H9 (cell line): ENCODE measurements at regions not wholly inside any gene's neighbourhood (a gene's known extent, or its start where the extent isn't known, plus 50 kb on each side); places are given as distances from the start of the nearest gene placed in this dataset.

ENCODE experiments used
- DNase-seq: peaks from one replicate; pipeline ENCODE4 v3.0.0-alpha.2; 2017
- H2AFZ ChIP-seq: one replicate; pipeline ENCODE4 v1.6.1; 2013; ENCODE audit warnings: mild to moderate bottlenecking, low read length, control low read depth, moderate library complexity
- H2AK5ac ChIP-seq: 2 replicates; pipeline ENCODE4 v1.6.1; 2013; ENCODE audit warnings: low read length, control low read depth, mixed read lengths; ENCODE audit not compliant: insufficient read length
- H2BK120ac ChIP-seq: one replicate; pipeline ENCODE4 v1.6.1; 2013; ENCODE audit warnings: low read depth, mild to moderate bottlenecking, low read length, control low read depth, inconsistent platforms; ENCODE audit not compliant: poor library complexity, severe bottlenecking
- H2BK12ac ChIP-seq: 2 replicates; pipeline ENCODE4 v1.6.1; 2013; ENCODE audit warnings: low read length, control low read depth, mixed read lengths, low read depth; ENCODE audit not compliant: insufficient read length
- H2BK15ac ChIP-seq: 2 replicates; pipeline ENCODE4 v1.6.1; 2013; ENCODE audit warnings: low read depth, low read length, control low read depth
- H2BK20ac ChIP-seq: one replicate; pipeline ENCODE4 v1.6.1; 2013; ENCODE audit warnings: low read depth, mild to moderate bottlenecking, low read length, control low read depth, inconsistent platforms; ENCODE audit not compliant: poor library complexity, severe bottlenecking
- H2BK5ac ChIP-seq: 2 replicates; pipeline ENCODE4 v1.6.1; 2013; ENCODE audit warnings: low read length, control low read depth, mixed read lengths; ENCODE audit not compliant: insufficient read length
- H3K14ac ChIP-seq: 2 replicates; pipeline ENCODE4 v1.6.1; 2013; ENCODE audit warnings: low read length, control low read depth; ENCODE audit not compliant: insufficient read depth
- H3K18ac ChIP-seq: 2 replicates; pipeline ENCODE4 v1.6.1; 2013; ENCODE audit warnings: low read depth, mild to moderate bottlenecking, mixed read lengths, low read length, control low read depth; ENCODE audit not compliant: insufficient read length
- H3K23ac ChIP-seq: 2 replicates; pipeline ENCODE4 v1.6.1; 2013; ENCODE audit warnings: low read length, control low read depth, mixed read lengths, low read depth; ENCODE audit not compliant: insufficient read length
- H3K23me2 ChIP-seq: 2 replicates; pipeline ENCODE4 v1.6.1; 2013; ENCODE audit warnings: low read depth, mild to moderate bottlenecking, mixed read lengths, low read length, control low read depth; ENCODE audit not compliant: insufficient read length, poor library complexity, severe bottlenecking
- H3K27ac ChIP-seq: 2 replicates; pipeline ENCODE4 v1.5.1; 2013; ENCODE audit warnings: low read length, control low read depth, mixed read lengths, low read depth; ENCODE audit not compliant: insufficient read length
- H3K27me3 ChIP-seq: 2 replicates; pipeline ENCODE4 v1.6.1; 2013; ENCODE audit warnings: low read length, control low read depth, inconsistent platforms; ENCODE audit not compliant: insufficient read depth
- H3K4ac ChIP-seq: 2 replicates; pipeline ENCODE4 v1.6.1; 2013; ENCODE audit warnings: low read depth, mild to moderate bottlenecking, control low read depth, inconsistent platforms, low read length, moderate library complexity
- H3K4me1 ChIP-seq: 2 replicates; pipeline ENCODE4 v1.6.1; 2013; ENCODE audit warnings: low read length, control low read depth, inconsistent platforms; ENCODE audit not compliant: insufficient read depth
- H3K4me2 ChIP-seq: 2 replicates; pipeline ENCODE4 v1.6.1; 2013; ENCODE audit warnings: low read length, control low read depth, mixed read lengths; ENCODE audit not compliant: insufficient read length, insufficient read depth
- H3K56ac ChIP-seq: 2 replicates; pipeline ENCODE4 v1.6.1; 2013; ENCODE audit warnings: low read depth, mild to moderate bottlenecking, mixed read lengths, low read length, control low read depth; ENCODE audit not compliant: insufficient read length
- H3K79me1 ChIP-seq: 2 replicates; pipeline ENCODE4 v1.6.1; 2013; ENCODE audit warnings: low read depth, mild to moderate bottlenecking, moderate library complexity, low read length, control low read depth, inconsistent platforms; ENCODE audit not compliant: insufficient read depth, poor library complexity, severe bottlenecking
- H3K79me2 ChIP-seq: 2 replicates; pipeline ENCODE4 v1.6.1; 2013; ENCODE audit warnings: low read length, control low read depth, inconsistent platforms; ENCODE audit not compliant: insufficient read depth
- H3K9ac ChIP-seq: 2 replicates; pipeline ENCODE4 v1.6.1; 2013; ENCODE audit warnings: low read length, control low read depth, mixed read lengths; ENCODE audit not compliant: insufficient read length; ENCODE audit errors: extremely low read depth
- H3K9me3 ChIP-seq: one replicate; pipeline ENCODE4 v1.6.1; 2013; ENCODE audit warnings: low read depth, low read length, inconsistent platforms; ENCODE audit not compliant: control insufficient read depth
- H3T11ph ChIP-seq: one replicate; pipeline ENCODE4 v1.6.1; 2013; ENCODE audit warnings: mild to moderate bottlenecking, low read length, control low read depth, inconsistent platforms
- H4K20me1 ChIP-seq: one replicate; pipeline ENCODE4 v1.6.1; 2013; ENCODE audit not compliant: control insufficient read depth, insufficient read length, insufficient read depth
- H4K5ac ChIP-seq: 2 replicates; pipeline ENCODE4 v1.6.1; 2013; ENCODE audit warnings: low read depth, mild to moderate bottlenecking, mixed read lengths, low read length, control low read depth; ENCODE audit not compliant: insufficient read length
- H4K8ac ChIP-seq: replicated peaks from 2 replicates; pipeline ENCODE4 v1.6.1; 2013; ENCODE audit warnings: low read length, control low read depth, mixed read lengths, low read depth; ENCODE audit not compliant: insufficient read length
- H4K91ac ChIP-seq: 2 replicates; pipeline ENCODE4 v1.6.1; 2013; ENCODE audit warnings: low read depth, mild to moderate bottlenecking, moderate library complexity, mixed read lengths, low read length, control low read depth; ENCODE audit not compliant: insufficient read length
- H3K27ac Mint-ChIP-seq, 3 experiments: 2 replicates in 2 of 3; 3 replicates in 1 of 3; pipeline ENCODE4 v1.8.0; 2020 to 2021; ENCODE audit warnings: mixed read lengths in 3 of 3, mild to moderate bottlenecking in 1 of 3, moderate library complexity in 1 of 3
- H3K27me3 Mint-ChIP-seq: 2 replicates; pipeline ENCODE4 v1.8.0; 2021; ENCODE audit warnings: low read depth, mild to moderate bottlenecking, moderate library complexity, mixed read lengths
- H3K36me3 Mint-ChIP-seq, 3 experiments: 2 replicates in 2 of 3; 3 replicates in 1 of 3; pipeline ENCODE4 v1.8.0; 2020 to 2021; ENCODE audit warnings: low read depth in 3 of 3, mixed read lengths in 3 of 3; ENCODE audit not compliant: insufficient read depth in 1 of 3
- H3K4me1 Mint-ChIP-seq, 2 experiments: 2 replicates each; pipeline ENCODE4 v1.8.0; 2020; ENCODE audit warnings: mixed read lengths in 2 of 2
- H3K4me3 Mint-ChIP-seq, 2 experiments: 2 replicates in 1 of 2; 3 replicates in 1 of 2; pipeline ENCODE4 v1.8.0; 2020 to 2021; ENCODE audit warnings: mild to moderate bottlenecking in 2 of 2, mixed read lengths in 2 of 2, moderate library complexity in 1 of 2
- H3K9me3 Mint-ChIP-seq, 2 experiments: 2 replicates in 1 of 2; 3 replicates in 1 of 2; pipeline ENCODE4 v1.8.0; 2020; ENCODE audit warnings: mild to moderate bottlenecking in 2 of 2, mixed read lengths in 2 of 2, moderate library complexity in 1 of 2
- WGBS: extraction: QIAGEN DNeasy Blood & Tissue Kit; methylation state at CpG from one replicate; pipeline ENCODE4 v1.1.7; 2013; ENCODE audit warnings: missing lambda C conversion rate, low lambda C conversion rate, mixed read lengths; ENCODE audit not compliant: insufficient read length; ENCODE audit errors: extremely low coverage; 5-methylcytosine and 5-hydroxymethylcytosine counted together
- TF ChIP-seq, protein P1 (sequence below): fragments of 200-600 bp; sonication (generic); conservative IDR thresholded peaks from 3 replicates; pipeline ENCODE4 v1.8.0; 2021; ENCODE audit warnings: antibody characterized with exemption, mild to moderate bottlenecking

DNA sequence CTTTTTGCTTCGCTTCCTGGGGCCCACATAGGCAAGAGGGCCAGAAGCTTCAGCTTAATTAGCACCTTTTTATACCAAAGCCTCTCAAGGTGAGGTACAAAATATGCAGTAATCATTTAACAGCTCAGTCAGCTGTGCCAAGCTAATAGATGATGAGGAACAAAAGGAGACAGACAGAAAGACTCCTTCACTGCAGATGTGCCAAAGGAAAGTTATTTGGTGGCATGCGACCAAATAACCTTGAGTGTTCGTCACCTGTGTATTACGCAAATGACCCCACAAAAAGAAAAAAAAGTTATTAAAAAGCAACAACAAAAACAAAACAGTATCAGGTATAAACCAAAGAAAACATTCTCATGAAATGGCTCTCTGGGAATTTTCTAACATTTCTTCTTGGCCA is 325.8 kb upstream of the IGF1R start:
- no peak for DNase-seq
- Histone ChIP-seq H2AK5ac (no peak overlapping the region), H4K5ac (no peak overlapping the region), H3K4ac (no peak overlapping the region), H3K18ac (no peak overlapping the region), H2BK12ac (no peak overlapping the region), H3K4me1 (no peaks in the 10 kb centered on the region), H3K9ac (no peak overlapping the region), H3K9me3 (peaks cover 21% of the 10 kb centered on the region), H2BK120ac (no peak overlapping the region), H3K27ac (no peak overlapping the region), H3K14ac (no peak overlapping the region), H2AFZ (no peak overlapping the region), H3K23me2 (no peaks in the 10 kb centered on the region), H2BK20ac (no peak overlapping the region), H4K20me1 (no peaks in the 10 kb centered on the region), H3K79me1 (no peaks in the 10 kb centered on the region), H2BK5ac (no peak overlapping the region), H2BK15ac (no peak overlapping the region), H3K79me2 (no peaks in the 10 kb centered on the region), H3T11ph (no peak overlapping the region), H4K91ac (no peak overlapping the region), H3K4me2 (no peak overlapping the region), H3K27me3 (no peaks in the 10 kb centered on the region), H3K56ac (no peak overlapping the region), H4K8ac (no peak overlapping the region), H3K23ac (no peak overlapping the region)
- TF ChIP-seq, protein P1, sequence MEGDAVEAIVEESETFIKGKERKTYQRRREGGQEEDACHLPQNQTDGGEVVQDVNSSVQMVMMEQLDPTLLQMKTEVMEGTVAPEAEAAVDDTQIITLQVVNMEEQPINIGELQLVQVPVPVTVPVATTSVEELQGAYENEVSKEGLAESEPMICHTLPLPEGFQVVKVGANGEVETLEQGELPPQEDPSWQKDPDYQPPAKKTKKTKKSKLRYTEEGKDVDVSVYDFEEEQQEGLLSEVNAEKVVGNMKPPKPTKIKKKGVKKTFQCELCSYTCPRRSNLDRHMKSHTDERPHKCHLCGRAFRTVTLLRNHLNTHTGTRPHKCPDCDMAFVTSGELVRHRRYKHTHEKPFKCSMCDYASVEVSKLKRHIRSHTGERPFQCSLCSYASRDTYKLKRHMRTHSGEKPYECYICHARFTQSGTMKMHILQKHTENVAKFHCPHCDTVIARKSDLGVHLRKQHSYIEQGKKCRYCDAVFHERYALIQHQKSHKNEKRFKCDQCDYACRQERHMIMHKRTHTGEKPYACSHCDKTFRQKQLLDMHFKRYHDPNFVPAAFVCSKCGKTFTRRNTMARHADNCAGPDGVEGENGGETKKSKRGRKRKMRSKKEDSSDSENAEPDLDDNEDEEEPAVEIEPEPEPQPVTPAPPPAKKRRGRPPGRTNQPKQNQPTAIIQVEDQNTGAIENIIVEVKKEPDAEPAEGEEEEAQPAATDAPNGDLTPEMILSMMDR = no peak
- no CpG with 5 or more reads among the region's 4 CpGs for WGBS
- Mint-ChIP-seq H3K27ac (no peak overlapping the region; a peak in 1 of 7 replicates), H3K27me3 (no peaks in the 10 kb centered on the region), H3K9me3 (peaks cover 27 to 35% of the 10 kb centered on the region in 2 experiments), H3K36me3 (peaks cover 5 to 27% (median 22%) of the 10 kb centered on the region in 3 experiments; a peak in 6 of 7 replicates), H3K4me3 (no peak overlapping the region), H3K4me1 (no peaks in the 10 kb centered on the region)
